ENCODE measurements at regions not wholly inside any gene's neighbourhood (a gene's known extent, or its start where the extent isn't known, plus 50 kb on each side); places are given as distances from the start of the nearest gene placed in this dataset.

DNA sequence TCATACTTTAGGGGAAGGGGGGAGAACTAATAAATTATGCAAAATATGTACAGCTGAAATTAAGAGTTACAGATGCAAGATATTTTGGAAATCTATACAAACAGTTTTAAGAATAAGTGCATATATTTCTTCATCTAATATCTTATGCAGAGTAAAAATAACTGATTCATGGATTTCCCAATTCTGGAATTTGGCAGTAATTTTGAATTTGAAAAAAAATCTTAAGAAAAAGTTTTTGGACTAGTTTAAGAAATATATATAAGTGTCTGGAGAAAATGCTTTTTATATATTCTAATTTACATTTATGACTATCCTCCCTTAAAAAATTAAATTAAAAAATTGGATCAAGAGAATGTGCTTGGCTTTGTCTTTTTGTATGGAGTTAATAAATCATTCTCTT is 474.3 kb downstream of the BRINP3 start:
- TF ChIP-seq CTCF (IDR thresholded peaks at IDR 0.05; ENCODE audit: low read length) (no peak), EZH2 (IDR thresholded peaks at IDR 0.05; ENCODE audit: borderline replicate concordance, low read length) (no peak)
